ENCODE measurements at regions not wholly inside any gene's neighbourhood (a gene's known extent, or its start where the extent isn't known, plus 50 kb on each side); places are given as distances from the start of the nearest gene placed in this dataset.
"Not testable (repeated sequence)": the region's sequence is repeated elsewhere in the genome, so short reads cannot be mapped to it uniquely, and the experiment has no call there.

- no peaks in the 10 kb centered on the region for H3K9me3 ChIP-seq (ENCODE audit: control insufficient read depth, insufficient read depth, low read length)
- H3K27me3 ChIP-seq (ENCODE audit: control insufficient read depth, insufficient read depth, low read length) = no peaks in the 10 kb centered on the region
- H3K27ac ChIP-seq (ENCODE audit: low read depth, low read length) = no peak overlapping the region
- DNase-seq (ENCODE audit: low read depth in 4 of 6, low spot score in 6 of 6) = no peak
- no peaks in the 10 kb centered on the region for H3K4me1 ChIP-seq (ENCODE audit: control insufficient read depth, insufficient read depth, low read length)
- no peak overlapping the region for H3K4me3 ChIP-seq (ENCODE audit: low read depth, low read length)
- WGBS (ENCODE audit: insufficient coverage) = 67% methylated on average over 1 of the region's 2 CpGs
- H3K36me3 ChIP-seq (ENCODE audit: control insufficient read depth, insufficient read depth, low read length) = no peaks in the 10 kb centered on the region
Measured at GRCh38 chr6:92979281-92979680, 440.1 kb downstream of the EPHA7 start.

- no peak overlapping the region for H3K4me3 ChIP-seq (ENCODE audit: low read depth, low read length)
- no peak for DNase-seq (ENCODE audit: low read depth in 4 of 6, low spot score in 6 of 6)
- H3K27ac ChIP-seq (ENCODE audit: low read depth, low read length) = no peak overlapping the region
- WGBS (ENCODE audit: insufficient coverage) = no CpG with 5 or more reads among the region's 1 CpG
- no peaks in the 10 kb centered on the region for H3K9me3 ChIP-seq (ENCODE audit: control insufficient read depth, insufficient read depth, low read length)
- no peaks in the 10 kb centered on the region for H3K27me3 ChIP-seq (ENCODE audit: control insufficient read depth, insufficient read depth, low read length)
- H3K4me1 ChIP-seq (ENCODE audit: control insufficient read depth, insufficient read depth, low read length) = no peaks in the 10 kb centered on the region
- no peaks in the 10 kb centered on the region for H3K36me3 ChIP-seq (ENCODE audit: control insufficient read depth, insufficient read depth, low read length)
Measured at GRCh38 chr6:92977018-92977417, 442.3 kb downstream of the EPHA7 start.

- no peaks in the 10 kb centered on the region for H3K36me3 ChIP-seq (ENCODE audit: control insufficient read depth, insufficient read depth, low read length)
- no peaks in the 10 kb centered on the region for H3K4me1 ChIP-seq (ENCODE audit: control insufficient read depth, insufficient read depth, low read length)
- no peak overlapping the region for H3K4me3 ChIP-seq (ENCODE audit: low read depth, low read length)
- H3K27me3 ChIP-seq (ENCODE audit: control insufficient read depth, insufficient read depth, low read length) = no peaks in the 10 kb centered on the region
- H3K9me3 ChIP-seq (ENCODE audit: control insufficient read depth, insufficient read depth, low read length) = no peaks in the 10 kb centered on the region
- DNase-seq (ENCODE audit: low read depth in 4 of 6, low spot score in 6 of 6) = no peak
- H3K27ac ChIP-seq (ENCODE audit: low read depth, low read length) = no peak overlapping the region
Measured at GRCh38 chr6:92967362-92967761, 452.0 kb downstream of the EPHA7 start.

GRCh38 chr6:92962846-92963245 is 456.5 kb downstream of the EPHA7 start:
- H3K27ac ChIP-seq (ENCODE audit: low read depth, low read length) = no peak overlapping the region
- peak in 1 of 6 donors; percentile 17 for DNase-seq (ENCODE audit: low read depth in 4 of 6, low spot score in 6 of 6)
- H3K27me3 ChIP-seq (ENCODE audit: control insufficient read depth, insufficient read depth, low read length) = no peaks in the 10 kb centered on the region
- H3K36me3 ChIP-seq (ENCODE audit: control insufficient read depth, insufficient read depth, low read length) = no peaks in the 10 kb centered on the region
- H3K4me3 ChIP-seq (ENCODE audit: low read depth, low read length) = no peak overlapping the region
- 60% methylated on average over 1 of the region's 1 CpG for WGBS (ENCODE audit: insufficient coverage)
- H3K9me3 ChIP-seq (ENCODE audit: control insufficient read depth, insufficient read depth, low read length) = peaks cover 9% of the 10 kb centered on the region
- no peaks in the 10 kb centered on the region for H3K4me1 ChIP-seq (ENCODE audit: control insufficient read depth, insufficient read depth, low read length)

- H3K27me3 ChIP-seq (ENCODE audit: control insufficient read depth, insufficient read depth, low read length); H3K36me3 ChIP-seq (ENCODE audit: control insufficient read depth, insufficient read depth, low read length); H3K4me1 ChIP-seq (ENCODE audit: control insufficient read depth, insufficient read depth, low read length); H3K4me3 ChIP-seq (ENCODE audit: low read depth, low read length); H3K27ac ChIP-seq (ENCODE audit: low read depth, low read length); DNase-seq (ENCODE audit: low read depth in 4 of 6, low spot score in 6 of 6); H3K9me3 ChIP-seq (ENCODE audit: control insufficient read depth, insufficient read depth, low read length): not testable (repeated sequence)
- WGBS (ENCODE audit: insufficient coverage) = 94% methylated on average over 6 of the region's 7 CpGs
Measured at GRCh38 chr6:92952111-92952510, 467.2 kb downstream of the EPHA7 start.

- H3K4me3 ChIP-seq (ENCODE audit: low read depth, low read length) = no peak overlapping the region
- no peaks in the 10 kb centered on the region for H3K27me3 ChIP-seq (ENCODE audit: control insufficient read depth, insufficient read depth, low read length)
- no peaks in the 10 kb centered on the region for H3K36me3 ChIP-seq (ENCODE audit: control insufficient read depth, insufficient read depth, low read length)
- no peaks in the 10 kb centered on the region for H3K4me1 ChIP-seq (ENCODE audit: control insufficient read depth, insufficient read depth, low read length)
- 95% methylated on average over 2 of the region's 3 CpGs for WGBS (ENCODE audit: insufficient coverage)
- DNase-seq (ENCODE audit: low read depth in 4 of 6, low spot score in 6 of 6) = no peak
- no peak overlapping the region for H3K27ac ChIP-seq (ENCODE audit: low read depth, low read length)
- no peaks in the 10 kb centered on the region for H3K9me3 ChIP-seq (ENCODE audit: control insufficient read depth, insufficient read depth, low read length)
Measured at GRCh38 chr6:92945799-92946198, 473.6 kb downstream of the EPHA7 start.

- no CpG with 5 or more reads among the region's 1 CpG for WGBS (ENCODE audit: insufficient coverage)
- Histone ChIP-seq H3K27ac (ENCODE audit: low read depth, low read length) (no peak overlapping the region), H3K4me3 (ENCODE audit: low read depth, low read length) (no peak overlapping the region), H3K27me3 (ENCODE audit: control insufficient read depth, insufficient read depth, low read length) (no peaks in the 10 kb centered on the region), H3K9me3 (ENCODE audit: control insufficient read depth, insufficient read depth, low read length) (no peaks in the 10 kb centered on the region), H3K4me1 (ENCODE audit: control insufficient read depth, insufficient read depth, low read length) (no peaks in the 10 kb centered on the region), H3K36me3 (ENCODE audit: control insufficient read depth, insufficient read depth, low read length) (no peaks in the 10 kb centered on the region)
- no peak for DNase-seq (ENCODE audit: low read depth in 4 of 6, low spot score in 6 of 6)
Measured at GRCh38 chr6:92944132-92944531, 475.2 kb downstream of the EPHA7 start.

- no peak overlapping the region for H3K27ac ChIP-seq (ENCODE audit: low read depth, low read length)
- no peak overlapping the region for H3K4me3 ChIP-seq (ENCODE audit: low read depth, low read length)
- no peaks in the 10 kb centered on the region for H3K4me1 ChIP-seq (ENCODE audit: control insufficient read depth, insufficient read depth, low read length)
- no peaks in the 10 kb centered on the region for H3K27me3 ChIP-seq (ENCODE audit: control insufficient read depth, insufficient read depth, low read length)
- no peaks in the 10 kb centered on the region for H3K9me3 ChIP-seq (ENCODE audit: control insufficient read depth, insufficient read depth, low read length)
- DNase-seq (ENCODE audit: low read depth in 4 of 6, low spot score in 6 of 6) = no peak
- H3K36me3 ChIP-seq (ENCODE audit: control insufficient read depth, insufficient read depth, low read length) = no peaks in the 10 kb centered on the region
Measured at GRCh38 chr6:92942549-92942948, 476.8 kb downstream of the EPHA7 start.

GRCh38 chr6:92934625-92935024 is 484.7 kb downstream of the EPHA7 start:
- WGBS (ENCODE audit: insufficient coverage) = 100% methylated on average over 1 of the region's 1 CpG
- Histone ChIP-seq H3K27ac (ENCODE audit: low read depth, low read length) (no peak overlapping the region), H3K4me1 (ENCODE audit: control insufficient read depth, insufficient read depth, low read length) (no peaks in the 10 kb centered on the region), H3K36me3 (ENCODE audit: control insufficient read depth, insufficient read depth, low read length) (no peaks in the 10 kb centered on the region), H3K4me3 (ENCODE audit: low read depth, low read length) (no peak overlapping the region), H3K9me3 (ENCODE audit: control insufficient read depth, insufficient read depth, low read length) (peaks cover 3% of the 10 kb centered on the region), H3K27me3 (ENCODE audit: control insufficient read depth, insufficient read depth, low read length) (no peaks in the 10 kb centered on the region)
- DNase-seq (ENCODE audit: low read depth in 4 of 6, low spot score in 6 of 6) = no peak

GRCh38 chr6:92930171-92930570 is 489.2 kb downstream of the EPHA7 start:
- WGBS (ENCODE audit: insufficient coverage) = no CpG with 5 or more reads among the region's 5 CpGs
- Histone ChIP-seq H3K27ac (ENCODE audit: low read depth, low read length) (no peak overlapping the region), H3K9me3 (ENCODE audit: control insufficient read depth, insufficient read depth, low read length) (peaks cover 3% of the 10 kb centered on the region), H3K4me3 (ENCODE audit: low read depth, low read length) (no peak overlapping the region), H3K36me3 (ENCODE audit: control insufficient read depth, insufficient read depth, low read length) (no peaks in the 10 kb centered on the region), H3K27me3 (ENCODE audit: control insufficient read depth, insufficient read depth, low read length) (no peaks in the 10 kb centered on the region), H3K4me1 (ENCODE audit: control insufficient read depth, insufficient read depth, low read length) (no peaks in the 10 kb centered on the region)
- DNase-seq (ENCODE audit: low read depth in 4 of 6, low spot score in 6 of 6) = peak in 1 of 6 donors; percentile 19
